H1 (cell line): ENCODE measurements at regions not wholly inside any gene's neighbourhood (a gene's known extent, or its start where the extent isn't known, plus 50 kb on each side); places are given as distances from the start of the nearest gene placed in this dataset.

Experiments
- CTCF ChIA-PET: fragments of 300-600 bp; sonication (Branson Sonifier 250); formaldehyde crosslinking; loops from one replicate; lab custom pipeline; 2021; ENCODE audit not compliant: partially characterized antibody; lab: Charles Lee
- POLR2A ChIA-PET: fragments of 300-600 bp; sonication (Branson Sonifier 250); formaldehyde crosslinking; loops from one replicate; lab custom pipeline; 2021; ENCODE audit warnings: inconsistent platforms; ENCODE audit not compliant: partially characterized antibody; lab: Charles Lee
- DNase-seq, 2 experiments: peaks; one replicate each; pipeline versions ENCODE4 v3.0.0 to v3.0.0-alpha.2; 2010 to 2022; ENCODE audit warnings: low spot score in 2 of 2, low read depth in 1 of 2, mixed read lengths in 1 of 2
- FAIRE-seq: peaks from 2 replicates; lab custom pipeline; 2011; peaks lifted over from hg19 to GRCh38; lab: Jason Lieb, UNC
- H2AFZ ChIP-seq: 2 replicates; pipeline ENCODE4 v1.8.1; 2012; ENCODE audit warnings: low read length, inconsistent platforms
- H2AK5ac ChIP-seq: 2 replicates; pipeline ENCODE4 v1.6.1; 2013; ENCODE audit warnings: low read depth, low read length
- H2BK120ac ChIP-seq: replicated peaks from 2 replicates; pipeline ENCODE3; 2013; ENCODE audit warnings: low read depth, low read length, inconsistent platforms
- H2BK12ac ChIP-seq: 2 replicates; pipeline ENCODE4 v1.6.1; 2013; ENCODE audit warnings: low read depth, low read length
- H2BK15ac ChIP-seq: 2 replicates; pipeline ENCODE4 v1.6.1; 2013; ENCODE audit warnings: low read length
- H2BK20ac ChIP-seq: 2 replicates; pipeline ENCODE4 v1.6.1; 2013; ENCODE audit warnings: low read length
- H2BK5ac ChIP-seq: 2 replicates; pipeline ENCODE4 v1.6.1; 2013; ENCODE audit warnings: low read depth, low read length
- H3K14ac ChIP-seq: 2 replicates; pipeline ENCODE4 v1.6.1; 2013; ENCODE audit warnings: inconsistent platforms; ENCODE audit not compliant: insufficient read length
- H3K18ac ChIP-seq: 2 replicates; pipeline ENCODE4 v1.6.1; 2013; ENCODE audit warnings: low read length; ENCODE audit errors: extremely low read depth
- H3K23ac ChIP-seq: 2 replicates; pipeline ENCODE4 v1.6.1; 2013; ENCODE audit warnings: inconsistent platforms; ENCODE audit not compliant: insufficient read length
- H3K23me2 ChIP-seq: 2 replicates; pipeline ENCODE4 v1.6.1; 2013; ENCODE audit warnings: low read depth, low read length
- H3K27ac ChIP-seq: 2 replicates; pipeline ENCODE4 v1.6.1; 2011; ENCODE audit warnings: low read depth, low read length, inconsistent platforms
- H3K27me3 ChIP-seq, 4 experiments: replicated peaks in 1 of 4; 1 replicate in 1 of 4; 2 replicates in 3 of 4; pipeline versions ENCODE4 v1.6.1 to v1.8.1; 2011 to 2013; ENCODE audit warnings: low read length in 3 of 4, mild to moderate bottlenecking in 3 of 4, inconsistent platforms in 2 of 4, mixed read lengths in 2 of 4, moderate library complexity in 1 of 4; ENCODE audit not compliant: control insufficient read depth in 3 of 4, insufficient read depth in 3 of 4; ENCODE audit errors: extremely low read depth in 1 of 4
- H3K36me3 ChIP-seq, 4 experiments: 2 replicates each; pipeline versions ENCODE4 v1.6.1 to v1.8.1; 2011 to 2013; ENCODE audit warnings: mild to moderate bottlenecking in 4 of 4, low read length in 3 of 4, moderate library complexity in 2 of 4, control low read depth in 1 of 4, inconsistent platforms in 1 of 4; ENCODE audit not compliant: insufficient read depth in 4 of 4, control insufficient read depth in 2 of 4
- H3K4ac ChIP-seq: replicated peaks from 2 replicates; pipeline ENCODE3; 2013; ENCODE audit warnings: low read length, low read depth, mixed read lengths, inconsistent platforms; ENCODE audit not compliant: insufficient read length
- H3K4me1 ChIP-seq, 4 experiments: replicated peaks in 1 of 4; 1 replicate in 1 of 4; 2 replicates in 3 of 4; pipeline versions ENCODE4 v1.6.1 to v1.8.1; 2011 to 2013; ENCODE audit warnings: low read length in 3 of 4, inconsistent platforms in 2 of 4, mixed read lengths in 1 of 4; ENCODE audit not compliant: insufficient read depth in 4 of 4, control insufficient read depth in 3 of 4
- H3K4me2 ChIP-seq, 2 experiments: 2 replicates each; pipeline versions ENCODE4 v1.6.1 to v1.8.1; 2011 to 2013; ENCODE audit warnings: low read depth in 2 of 2, low read length in 2 of 2, control low read depth in 1 of 2, inconsistent platforms in 1 of 2, mild to moderate bottlenecking in 1 of 2; ENCODE audit not compliant: insufficient read depth in 1 of 2
- H3K4me3 ChIP-seq, 4 experiments: fragments of 200-600, 300-600 bp in 1 of 4; sonication (generic), shearing (Covaris generic), sonication (Bioruptor Twin) in 1 of 4; 2 replicates each; pipeline versions ENCODE4 v1.5.1 to v1.8.1; 2011 to 2016; ENCODE audit warnings: low read length in 4 of 4, low read depth in 3 of 4, control low read depth in 2 of 4, inconsistent platforms in 2 of 4, mild to moderate bottlenecking in 2 of 4, mixed read lengths in 1 of 4, moderate library complexity in 1 of 4; ENCODE audit not compliant: insufficient read depth in 2 of 4; ENCODE audit errors: extremely low read depth in 1 of 4
- H3K56ac ChIP-seq: replicated peaks from 2 replicates; pipeline ENCODE3; 2013; ENCODE audit warnings: low read depth, mild to moderate bottlenecking, mixed read lengths, low read length, inconsistent platforms; ENCODE audit not compliant: insufficient read length
- H3K79me1 ChIP-seq: 2 replicates; pipeline ENCODE4 v1.6.1; 2013; ENCODE audit warnings: low read depth, low read length, control low read depth
- H3K79me2 ChIP-seq, 2 experiments: 2 replicates each; pipeline versions ENCODE4 v1.6.1 to v1.8.1; 2012 to 2013; ENCODE audit warnings: low read length in 2 of 2, mild to moderate bottlenecking in 2 of 2, inconsistent platforms in 1 of 2; ENCODE audit not compliant: insufficient read depth in 2 of 2, control insufficient read depth in 1 of 2
- H3K9ac ChIP-seq, 4 experiments: replicated peaks in 1 of 4; 1 replicate in 1 of 4; 2 replicates in 3 of 4; pipeline versions ENCODE4 v1.6.1 to v1.8.1; 2011 to 2013; ENCODE audit warnings: low read depth in 3 of 4, low read length in 3 of 4, control low read depth in 2 of 4, mild to moderate bottlenecking in 2 of 4, moderate library complexity in 2 of 4, inconsistent platforms in 1 of 4; ENCODE audit errors: extremely low read depth in 1 of 4
- H3K9me3 ChIP-seq, 2 experiments: 2 replicates each; pipeline versions ENCODE4 v1.6.1 to v1.8.1; 2012 to 2013; ENCODE audit warnings: mild to moderate bottlenecking in 2 of 2, moderate library complexity in 2 of 2, control low read depth in 1 of 2, inconsistent platforms in 1 of 2, low read depth in 1 of 2, low read length in 1 of 2, mixed read lengths in 1 of 2; ENCODE audit not compliant: insufficient read depth in 2 of 2
- H4K20me1 ChIP-seq, 2 experiments: replicated peaks in 1 of 2; 2 replicates each; pipeline versions ENCODE3 to v1.8.1; 2011 to 2013; ENCODE audit warnings: inconsistent platforms in 2 of 2, low read length in 2 of 2, mild to moderate bottlenecking in 1 of 2; ENCODE audit not compliant: insufficient read depth in 2 of 2, control insufficient read depth in 1 of 2
- H4K5ac ChIP-seq: 2 replicates; pipeline ENCODE4 v1.6.1; 2013; ENCODE audit warnings: low read length, low read depth, mixed read lengths, inconsistent platforms; ENCODE audit not compliant: insufficient read length
- H4K8ac ChIP-seq: 2 replicates; pipeline ENCODE4 v1.8.0; 2013; ENCODE audit warnings: mild to moderate bottlenecking, moderate library complexity, low read length, inconsistent platforms; ENCODE audit not compliant: insufficient read depth; ENCODE audit errors: extremely low read depth
- H4K91ac ChIP-seq: replicated peaks from 2 replicates; pipeline ENCODE3; 2013; ENCODE audit warnings: low read length, mixed read lengths, inconsistent platforms; ENCODE audit not compliant: insufficient read length
- BACH1 ChIP-seq: IDR thresholded peaks from 2 replicates; pipeline ENCODE4 v1.6.1; 2012; ENCODE audit warnings: low read length, improper control_type of control experiment
- CHD1 ChIP-seq: IDR thresholded peaks from 2 replicates; pipeline ENCODE4 v1.6.1; 2012; ENCODE audit warnings: low read depth, low read length, improper control_type of control experiment
- E2F6 ChIP-seq: IDR thresholded peaks from 2 replicates; pipeline ENCODE4 v1.6.1; 2012; ENCODE audit warnings: inconsistent platforms
- GABPA ChIP-seq: IDR thresholded peaks from 2 replicates; pipeline ENCODE4 v1.6.1; 2011; ENCODE audit warnings: mild to moderate bottlenecking, low read length, moderate library complexity, borderline replicate concordance; ENCODE audit not compliant: insufficient read depth
- HDAC6 ChIP-seq: IDR thresholded peaks from one replicate; pipeline ENCODE4 v1.7.1; 2012; ENCODE audit warnings: low read depth, mild to moderate bottlenecking, inconsistent platforms, low read length, moderate library complexity
- KDM4A ChIP-seq: IDR thresholded peaks from one replicate; pipeline ENCODE4 v1.7.1; 2012; ENCODE audit warnings: low read depth, mild to moderate bottlenecking, moderate library complexity, low read length, inconsistent platforms; ENCODE audit not compliant: severe bottlenecking
- RBBP5 ChIP-seq: IDR thresholded peaks from 2 replicates; pipeline ENCODE4 v1.7.1; 2012; ENCODE audit warnings: low read depth, mild to moderate bottlenecking, inconsistent platforms, low read length, moderate library complexity, borderline replicate concordance
- SIN3A ChIP-seq, 2 experiments: IDR thresholded peaks in 1 of 2; conservative IDR thresholded peaks in 1 of 2; 2 replicates each; pipeline ENCODE4 v1.6.1; 2011 to 2012; ENCODE audit warnings: low read length in 2 of 2, improper control_type of control experiment in 1 of 2, low read depth in 1 of 2, mild to moderate bottlenecking in 1 of 2
- SRF ChIP-seq: IDR thresholded peaks from 2 replicates; pipeline ENCODE4 v1.6.1; 2011; ENCODE audit warnings: mild to moderate bottlenecking, low read depth, low read length, moderate library complexity
- ZNF274 ChIP-seq: IDR thresholded peaks from 2 replicates; pipeline ENCODE4 v1.7.0; 2012; ENCODE audit warnings: low read length, borderline replicate concordance; ENCODE audit errors: extremely low read depth
- WGBS, 2 experiments: shearing (Covaris generic) in 1 of 2; methylation state at CpG; one replicate each; pipeline versions ENCODE4 v1.1.6 to v1.1.7; 2013 to 2015; ENCODE audit warnings: low lambda C conversion rate in 2 of 2, mixed read lengths in 2 of 2, inconsistent platforms in 1 of 2, low coverage in 1 of 2, missing lambda C conversion rate in 1 of 2; ENCODE audit not compliant: insufficient replicate concordance in 2 of 2, insufficient coverage in 1 of 2, insufficient read length in 1 of 2; ENCODE audit errors: extremely low coverage in 1 of 2, missing lambda C conversion rate in 1 of 2; 5-methylcytosine and 5-hydroxymethylcytosine counted together

- 0 out of 7 replicates have a peak, but pooled peaks cover 0 to 2% (median 0%) of the 10 kb centered on the region in 4 experiments for H3K4me1 ChIP-seq
- H2BK120ac ChIP-seq, result no peak overlapping the region
- FAIRE-seq, result no peak
- WGBS, 2 experiments, result 97% methylated on average over 2 of the region's 2 CpGs; no CpG with 5 or more reads in 1 of the 2 experiments
- H4K20me1 ChIP-seq, result no peaks in the 10 kb centered on the region
- H3K79me1 ChIP-seq, result no peaks in the 10 kb centered on the region
- no peaks in the 10 kb centered on the region for H3K27me3 ChIP-seq
- no peak overlapping the region for H4K91ac ChIP-seq
- no peaks in the 10 kb centered on the region for H3K9me3 ChIP-seq
- no peak overlapping the region for H2AFZ ChIP-seq
- H3K4me2 ChIP-seq, result no peak overlapping the region
- no peak overlapping the region for H2BK20ac ChIP-seq
- no peak overlapping the region for H3K18ac ChIP-seq
- CTCF ChIA-PET, result no interaction called here
- no peak overlapping the region for H3K14ac ChIP-seq
- H3K4ac ChIP-seq, result no peak overlapping the region
- H3K23me2 ChIP-seq, result no peaks in the 10 kb centered on the region
- no peaks in the 10 kb centered on the region for H3K79me2 ChIP-seq
- H2BK5ac ChIP-seq, result no peak overlapping the region
- no peak overlapping the region for H2AK5ac ChIP-seq
- no peak overlapping the region for H3K9ac ChIP-seq
- no peak overlapping the region for H2BK15ac ChIP-seq
- DNase-seq, result no peak
- no peak overlapping the region for H2BK12ac ChIP-seq
- no peak overlapping the region for H3K56ac ChIP-seq
- no peak overlapping the region for H4K5ac ChIP-seq
- no peak for TF ChIP-seq E2F6
- TF ChIP-seq CHD1, result no peak
- no peak for TF ChIP-seq RBBP5
- TF ChIP-seq BACH1, result no peak
- TF ChIP-seq HDAC6, result no peak
- TF ChIP-seq ZNF274, result no peak
- TF ChIP-seq SRF, result no peak
- TF ChIP-seq KDM4A, result no peak
- TF ChIP-seq GABPA, result no peak
- no peak for TF ChIP-seq SIN3A (conservative IDR thresholded peaks at IDR 0.05 in 1 of 2, IDR thresholded peaks at IDR 0.05 in 1 of 2; ENCODE audit: low read depth in 1 of 2, low read length in 2 of 2)
- no peak overlapping the region for H3K27ac ChIP-seq
- H3K4me3 ChIP-seq, result no peak overlapping the region
- H3K36me3 ChIP-seq, result no peaks in the 10 kb centered on the region
- POLR2A ChIA-PET, result no interaction called here
- H3K23ac ChIP-seq, result no peak overlapping the region
- H4K8ac ChIP-seq, result no peak overlapping the region
These were observed 145.6 kb downstream of the LRIG3 start for GRCh38 chr12:58774731-58775130.
